ENCODE measurements at regions not wholly inside any gene's neighbourhood (a gene's known extent, or its start where the extent isn't known, plus 50 kb on each side); places are given as distances from the start of the nearest gene placed in this dataset.
"Not testable (repeated sequence)": the region's sequence is repeated elsewhere in the genome, so short reads cannot be mapped to it uniquely, and the experiment has no call there.

DNA sequence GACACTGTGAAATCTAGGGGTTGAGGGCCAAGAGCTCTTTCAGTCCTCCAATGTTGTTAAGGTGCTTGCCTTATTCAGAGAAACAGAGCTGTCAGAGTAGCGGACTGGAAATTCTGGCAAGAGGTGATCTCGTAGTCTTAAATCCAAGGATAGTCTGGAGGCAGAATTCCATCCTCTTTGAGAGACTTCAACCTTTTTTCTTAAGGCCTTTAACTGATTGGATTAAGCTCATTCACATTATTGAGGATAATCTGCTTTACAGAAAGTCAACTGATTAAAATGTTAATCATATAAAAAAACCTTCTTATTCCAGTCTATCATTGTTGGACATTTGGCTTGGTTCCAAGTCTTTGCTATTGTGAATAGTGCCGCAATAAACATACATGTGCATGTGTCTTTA lies 243.1 kb upstream of the COX7C start:
- intact Hi-C loops (cut with DNase I): no loop called here
- DNase-seq (ENCODE audit: missing footprints) (no peak), ATAC-seq (no peak)

- intact Hi-C loops (cut with DNase I): no loop called here
- ATAC-seq (no peak), DNase-seq (ENCODE audit: missing footprints) (no peak)
Measured at GRCh38 chr5:86376214-86376613, 241.5 kb upstream of the COX7C start.

DNA sequence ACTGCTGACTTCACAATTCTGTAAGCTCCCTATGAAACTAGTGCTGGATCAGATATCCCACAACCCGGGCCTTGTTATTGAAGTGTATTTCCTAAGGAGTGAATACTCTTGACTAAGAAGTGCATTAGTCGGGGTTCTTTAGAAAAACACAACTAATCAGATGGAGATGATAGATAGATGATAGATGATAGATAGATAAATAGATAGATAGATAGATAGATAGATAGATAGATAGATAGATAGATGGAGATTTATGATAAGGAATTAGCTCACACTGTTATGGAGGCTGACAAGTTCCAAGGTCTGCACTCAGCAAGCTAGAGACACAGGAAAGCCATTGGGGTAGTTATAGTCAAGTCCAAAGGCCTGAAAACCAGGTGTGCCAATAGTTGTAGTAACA lies 214.6 kb upstream of the COX7C start:
- DNase-seq (ENCODE audit: missing footprints): no peak

DNA sequence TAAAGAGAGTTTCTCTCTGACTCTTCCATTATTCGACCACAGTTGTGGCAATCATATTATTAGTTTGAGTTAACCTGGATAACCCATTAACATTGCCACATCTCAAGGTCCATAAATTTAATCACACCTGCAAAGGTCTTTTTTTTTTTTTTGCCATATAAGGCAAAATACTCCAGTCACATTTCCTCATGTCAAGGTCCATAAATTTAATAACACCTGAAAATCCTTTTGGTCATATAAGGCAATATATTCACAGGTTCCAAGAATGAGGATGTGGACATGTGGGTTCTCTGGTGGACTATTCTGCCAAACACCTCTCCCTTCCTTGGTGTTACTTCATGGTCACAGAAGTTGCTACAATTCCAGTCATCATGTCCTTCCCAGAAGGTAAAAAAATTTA lies 213.5 kb upstream of the COX7C start:
- DNase-seq (ENCODE audit: missing footprints) (no peak), ATAC-seq (no peak)
- intact Hi-C loops (cut with DNase I): no loop called here

More for the DNA sequence above, 214.6 kb upstream of the COX7C start:
- intact Hi-C loops (cut with DNase I): no loop called here
- ATAC-seq: no peak

DNA sequence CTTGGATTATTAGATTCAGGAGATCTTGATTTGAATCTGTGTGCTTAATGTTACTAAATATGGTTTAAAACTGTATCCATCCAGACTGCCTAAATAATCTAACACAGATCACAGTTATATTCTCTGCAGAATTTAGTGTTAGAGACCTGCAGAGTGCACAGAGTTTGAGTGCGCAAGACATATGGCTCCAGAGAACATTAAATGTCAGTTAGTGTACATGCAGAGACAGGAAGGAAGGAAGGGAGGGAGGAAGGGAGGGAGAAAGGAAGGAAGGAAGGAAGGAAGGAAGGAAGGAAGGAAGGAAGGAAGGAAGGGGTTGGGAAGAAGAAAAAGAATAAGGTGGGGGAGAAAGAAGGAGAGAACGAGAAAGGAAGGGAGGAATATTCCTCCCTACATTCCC lies 210.0 kb upstream of the COX7C start:
- DNase-seq (ENCODE audit: missing footprints) (no peak), ATAC-seq (no peak)
- intact Hi-C loops (cut with DNase I): no loop called here

GRCh38 chr5:86411596-86411995 lies 206.1 kb upstream of the COX7C start:
- no peak for DNase-seq (ENCODE audit: missing footprints)
- ATAC-seq: no peak
- intact Hi-C loops (cut with DNase I): no loop called here

DNA sequence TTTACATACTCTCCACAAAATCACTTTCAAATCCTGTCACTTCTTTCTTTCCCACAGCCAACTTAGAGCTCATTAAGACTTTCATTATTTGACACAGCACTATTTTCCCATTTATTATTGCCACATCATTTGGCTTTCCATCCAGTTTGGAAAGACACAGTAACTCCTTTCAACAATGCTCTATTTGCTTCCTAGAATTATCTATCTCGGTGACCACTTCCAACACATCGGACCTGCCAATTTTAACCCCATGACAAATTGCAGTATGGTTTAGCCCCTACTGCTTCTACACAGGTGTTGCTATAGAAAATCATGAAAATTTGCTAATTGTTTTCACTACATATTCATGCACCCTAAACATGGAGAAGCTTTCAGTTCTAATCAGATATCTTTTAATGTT lies 190.6 kb upstream of the COX7C start:
- ATAC-seq: peak; percentile 67
- intact Hi-C loops (cut with DNase I): no loop called here
- DNase-seq (ENCODE audit: missing footprints): no peak

DNA sequence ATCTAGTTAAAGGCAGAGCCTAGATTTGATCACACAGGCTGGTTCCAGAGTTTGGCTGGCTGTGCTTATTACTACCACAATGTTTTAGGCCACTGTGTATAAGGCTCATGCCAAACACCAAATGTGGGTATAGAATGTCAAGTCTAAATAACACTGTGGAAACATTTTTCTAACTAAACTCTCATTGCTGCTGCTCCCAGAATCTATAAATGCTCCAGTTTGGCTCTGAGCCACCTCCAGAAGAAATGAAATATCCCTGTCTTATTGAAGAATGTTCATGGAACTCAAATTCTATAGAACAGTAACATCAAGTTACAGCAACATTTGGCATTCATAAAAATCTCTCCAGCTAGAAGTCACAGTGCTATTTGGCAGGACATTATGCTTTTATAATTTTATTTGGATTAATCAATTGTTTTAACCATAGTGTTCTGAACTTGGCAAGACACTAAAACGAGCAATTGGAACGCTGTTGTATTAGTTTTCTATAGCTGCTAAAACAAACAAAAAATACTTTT lies 178.1 kb upstream of the COX7C start:
- DNase-seq (ENCODE audit: missing footprints) (no peak), ATAC-seq (no peak)
- intact Hi-C loops (cut with DNase I): no loop called here

- intact Hi-C loops (cut with DNase I): no loop called here
- peak; percentile 10 for ATAC-seq
- no peak for DNase-seq (ENCODE audit: missing footprints)
Measured at GRCh38 chr5:86442036-86442745, 175.6 kb upstream of the COX7C start.

DNA sequence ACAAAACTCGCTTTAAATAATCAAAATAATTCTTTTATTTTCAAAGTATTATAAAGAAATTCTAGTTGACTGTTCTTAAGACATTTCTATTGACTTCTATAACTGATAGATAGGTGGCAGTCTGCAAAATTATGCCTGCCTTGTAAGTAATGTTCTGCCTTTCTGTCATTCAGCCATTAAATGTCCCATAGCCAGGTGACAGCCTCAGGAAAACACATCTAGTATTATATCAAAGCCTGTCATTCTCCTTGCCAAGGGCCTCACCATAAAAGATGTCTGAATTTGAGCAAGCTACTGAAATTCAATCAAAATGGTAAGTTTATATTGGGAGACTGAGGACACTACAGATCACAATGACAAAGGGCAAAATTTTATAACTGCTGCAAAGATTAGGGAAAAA lies 170.4 kb upstream of the COX7C start:
- DNase-seq (ENCODE audit: missing footprints) (no peak), ATAC-seq (no peak)
- intact Hi-C loops (cut with DNase I): no loop called here

DNA sequence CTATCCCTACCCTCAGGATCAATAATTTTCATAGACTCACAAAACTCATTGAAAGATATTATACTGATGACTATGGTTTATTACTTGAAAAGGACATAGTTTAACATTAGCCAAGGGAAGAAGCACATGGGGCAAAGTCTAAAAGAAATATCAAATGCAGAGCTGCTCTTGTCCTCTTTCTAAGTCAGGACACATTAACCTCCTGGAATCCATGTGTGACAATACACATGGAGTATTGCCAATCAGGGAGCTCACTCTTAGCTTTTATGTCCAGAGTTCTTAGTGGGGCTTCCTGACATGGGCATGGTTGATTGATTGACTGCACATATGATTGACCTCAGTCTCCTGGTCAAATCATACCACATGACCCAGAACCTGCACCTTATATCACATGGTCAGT lies 165.5 kb upstream of the COX7C start:
- no peak for DNase-seq (ENCODE audit: missing footprints)
- intact Hi-C loops (cut with DNase I): no loop called here
- no peak for ATAC-seq

DNA sequence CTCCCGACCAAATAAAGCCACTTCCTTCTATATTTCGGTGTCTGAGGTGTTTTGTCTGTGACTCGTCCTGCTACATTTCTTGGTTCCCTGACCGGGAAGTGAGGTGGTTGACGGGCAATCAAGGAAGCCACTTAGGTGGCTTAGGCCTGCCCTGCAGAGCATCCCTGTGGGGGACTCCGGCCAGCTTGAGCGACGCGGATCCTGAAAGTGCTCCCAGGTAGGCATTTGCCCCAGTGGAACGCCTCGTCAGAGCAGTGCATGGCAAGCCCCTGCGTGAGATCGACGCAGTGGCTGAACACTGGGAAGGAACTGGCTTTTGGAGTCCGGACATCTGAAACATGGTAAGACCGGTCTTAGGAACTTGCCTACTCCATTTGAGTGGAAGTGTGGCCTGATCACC lies 157.2 kb upstream of the COX7C start:
- intact Hi-C loops (cut with DNase I): no loop called here
- ATAC-seq (no peak), DNase-seq (ENCODE audit: missing footprints) (no peak)

DNA sequence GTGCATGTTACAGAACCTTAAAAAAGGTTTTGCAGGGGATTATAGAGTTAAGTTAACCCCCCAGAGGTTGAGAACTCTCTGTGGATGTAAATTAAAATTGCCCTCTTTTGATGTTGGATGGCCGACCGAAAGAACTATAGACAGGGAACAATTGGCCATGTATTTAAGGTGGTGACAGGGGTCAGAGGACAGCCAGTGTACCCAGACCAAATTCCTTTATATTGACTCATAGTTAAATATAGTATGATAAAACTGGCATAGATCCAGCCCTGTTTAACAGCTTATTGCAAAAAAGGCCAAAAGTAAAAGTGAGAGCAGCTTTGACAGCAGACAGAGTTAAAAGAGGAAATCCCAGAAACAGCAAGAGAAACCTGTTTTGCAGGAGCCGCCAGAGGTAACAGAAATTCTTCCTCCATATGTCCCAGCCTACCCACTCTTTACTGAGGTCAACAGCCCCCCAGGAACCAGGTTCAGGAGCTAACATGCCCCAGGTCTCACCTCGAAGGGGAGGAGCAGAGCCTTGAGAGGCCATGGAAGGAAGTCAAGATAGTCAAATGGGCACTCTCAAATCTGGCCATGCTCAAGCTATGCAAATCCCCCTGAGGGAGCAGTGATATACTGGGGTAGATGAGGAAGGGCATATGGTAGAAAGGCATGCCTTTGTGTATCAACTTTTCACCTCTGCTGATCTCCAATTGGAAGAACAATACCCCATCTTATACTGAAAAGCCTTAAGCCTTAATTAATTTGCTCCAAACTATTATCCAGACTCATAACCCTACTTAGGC lies 156.4 kb upstream of the COX7C start:
- ATAC-seq (no peak), DNase-seq (ENCODE audit: missing footprints) (no peak)
- intact Hi-C loops (cut with DNase I): no loop called here

- no peak for DNase-seq (ENCODE audit: missing footprints)
- ATAC-seq: no peak
- intact Hi-C loops (cut with DNase I): no loop called here
Measured at GRCh38 chr5:86463339-86463738, 154.4 kb upstream of the COX7C start.

DNA sequence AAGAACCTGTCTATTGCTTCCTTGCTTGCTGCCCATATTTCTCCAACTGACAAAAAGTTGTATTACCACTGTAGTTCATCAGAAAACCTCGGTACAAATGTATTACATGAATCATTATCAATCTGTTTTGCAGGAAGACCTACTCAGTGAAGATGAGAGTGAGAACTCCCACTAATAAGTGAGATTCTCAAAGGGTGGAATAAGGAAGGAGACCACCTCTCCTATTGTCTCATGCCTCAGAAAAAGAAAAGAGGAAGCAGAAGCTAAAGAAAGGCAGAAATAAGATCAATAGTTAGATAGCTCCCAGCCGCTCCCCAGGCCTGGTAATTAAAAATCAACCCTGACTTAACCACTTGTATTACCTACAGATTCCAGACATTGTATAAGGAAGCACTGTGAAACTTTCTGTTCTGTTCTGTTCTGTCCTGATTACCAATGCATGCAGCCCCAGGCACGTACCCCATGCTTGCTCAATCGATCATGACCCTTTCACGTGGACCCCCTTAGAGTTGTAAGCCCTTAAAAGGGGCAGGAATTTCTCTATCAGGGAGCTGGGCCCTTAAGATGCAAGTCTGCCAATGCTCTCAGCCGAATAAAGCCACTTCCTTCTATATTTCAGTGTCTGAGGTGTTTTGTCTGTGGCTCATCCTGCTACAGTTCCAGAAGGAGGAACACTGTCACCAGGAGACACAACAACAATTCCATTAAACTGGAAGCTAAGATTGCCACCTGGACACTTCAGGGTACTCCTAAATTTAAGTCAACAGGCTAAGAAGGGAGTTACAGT lies 152.5 kb upstream of the COX7C start:
- DNase-seq (ENCODE audit: missing footprints): no peak
- ATAC-seq: no peak
- intact Hi-C loops (cut with DNase I): no loop called here

DNA sequence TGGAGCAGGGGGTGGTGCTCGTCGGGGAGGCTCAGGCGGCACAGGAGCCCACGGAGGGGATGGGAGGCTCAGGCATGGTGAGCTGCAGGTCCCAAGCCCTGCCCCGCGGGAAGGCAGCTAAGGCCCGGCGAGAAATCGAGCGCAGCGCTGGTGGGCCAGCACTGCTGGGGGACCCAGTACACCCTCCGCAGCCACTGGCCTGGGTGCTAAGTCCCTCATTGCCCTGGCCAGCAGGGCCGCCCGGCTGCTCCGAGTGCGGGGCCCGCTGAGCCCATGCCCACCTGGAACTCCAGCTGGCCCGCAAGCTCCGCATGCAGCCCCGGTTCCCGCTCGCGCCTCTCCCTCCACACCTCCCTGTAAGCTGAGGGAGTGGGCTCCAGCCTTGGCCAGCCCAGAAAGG lies 151.0 kb upstream of the COX7C start:
- ATAC-seq; intact Hi-C loops (cut with DNase I): not testable (repeated sequence)
- peak; percentile 31 for DNase-seq (ENCODE audit: missing footprints)

- intact Hi-C loops (cut with DNase I): no loop called here
- ATAC-seq (no peak), DNase-seq (ENCODE audit: missing footprints) (no peak)
Measured at GRCh38 chr5:86482008-86482407, 135.7 kb upstream of the COX7C start.

DNA sequence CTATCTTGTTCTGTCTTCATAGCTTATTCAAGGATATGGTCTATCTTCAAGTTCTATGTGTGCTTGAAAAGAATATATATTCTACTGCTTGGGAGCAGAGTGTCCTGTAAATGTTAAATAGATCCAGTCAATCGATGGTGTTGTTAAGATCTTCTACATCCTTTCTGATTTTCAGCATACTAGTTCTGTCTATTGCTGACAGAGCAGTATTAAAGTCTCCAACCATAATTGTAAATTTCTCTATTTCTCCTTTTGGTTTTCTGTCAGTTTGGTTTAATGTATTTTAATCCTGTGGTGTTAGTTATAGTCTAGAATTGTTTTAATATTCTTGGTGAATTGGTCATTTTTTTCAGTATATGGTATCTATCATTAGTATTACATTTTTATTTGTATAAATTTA lies 124.0 kb upstream of the COX7C start:
- no peak for DNase-seq (ENCODE audit: missing footprints)
- intact Hi-C loops (cut with DNase I): no loop called here
- no peak for ATAC-seq

DNA sequence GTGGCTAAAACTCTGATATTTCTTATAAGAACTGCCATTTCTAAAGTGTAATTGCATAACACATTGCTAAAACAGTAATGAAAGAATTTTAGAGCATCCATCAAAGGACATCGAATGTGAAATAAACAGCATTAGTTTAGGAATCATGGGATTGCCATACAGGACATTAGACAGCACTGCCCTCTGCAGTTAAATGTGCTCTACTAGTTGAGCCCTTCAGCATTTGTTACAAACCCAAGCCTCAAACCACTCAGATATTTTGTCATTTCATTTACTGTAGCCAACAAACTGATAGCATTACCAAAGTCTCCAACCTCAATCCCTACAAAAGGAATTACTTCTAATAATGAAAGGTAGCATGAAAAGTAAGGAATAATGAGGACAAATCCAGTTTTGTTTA lies 116.8 kb upstream of the COX7C start:
- intact Hi-C loops (cut with DNase I): no loop called here
- DNase-seq (ENCODE audit: missing footprints): no peak
- ATAC-seq: peak; percentile 52

DNA sequence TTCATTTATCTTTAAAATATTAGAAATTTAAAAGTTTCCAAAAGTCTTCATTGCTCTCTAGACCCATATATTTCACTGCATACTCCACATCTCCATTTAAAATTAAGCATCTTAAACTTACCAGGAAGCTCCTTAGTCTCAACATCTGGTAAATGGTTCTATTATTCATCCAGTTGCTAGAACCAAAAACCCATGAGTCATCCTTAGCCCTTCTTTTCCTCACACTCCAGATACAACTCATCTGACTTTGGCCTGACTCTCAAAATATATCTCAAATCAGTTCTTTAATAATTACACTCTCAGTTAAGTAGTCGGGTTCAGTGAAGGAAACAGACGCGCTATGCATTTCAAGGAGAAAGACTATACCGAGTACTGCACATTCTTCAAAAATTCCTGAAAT lies 110.2 kb upstream of the COX7C start:
- DNase-seq (ENCODE audit: missing footprints) (no peak), ATAC-seq (no peak)
- intact Hi-C loops (cut with DNase I): no loop called here

Data from Right ventricle myocardium inferior (tissue), 1 donor.